HG03039 (cell line): ENCODE measurements at regions not wholly inside any gene's neighbourhood (a gene's known extent, or its start where the extent isn't known, plus 50 kb on each side); places are given as distances from the start of the nearest gene placed in this dataset.

Source experiments
- ATAC-seq: cut with Tn5 transposase; IDR thresholded peaks from one replicate; pipeline ENCODE4 v1.9.1; 2021; ENCODE audit warnings: mild to moderate bottlenecking, moderate library complexity; ENCODE audit not compliant: unreplicated experiment

GRCh38 chr9:100937382-100937781 is 91.1 kb upstream of the PLPPR1 start:
- no peak for ATAC-seq

- ATAC-seq, result no peak
These were observed 90.0 kb upstream of the PLPPR1 start for GRCh38 chr9:100938507-100938906.

- ATAC-seq, result no peak
These were observed 88.9 kb upstream of the PLPPR1 start for GRCh38 chr9:100939636-100940035.

GRCh38 chr9:100959226-100959625 is 69.3 kb upstream of the PLPPR1 start:
- ATAC-seq, result no peak
